ENCODE measurements at regions not wholly inside any gene's neighbourhood (a gene's known extent, or its start where the extent isn't known, plus 50 kb on each side); places are given as distances from the start of the nearest gene placed in this dataset.

DNA sequence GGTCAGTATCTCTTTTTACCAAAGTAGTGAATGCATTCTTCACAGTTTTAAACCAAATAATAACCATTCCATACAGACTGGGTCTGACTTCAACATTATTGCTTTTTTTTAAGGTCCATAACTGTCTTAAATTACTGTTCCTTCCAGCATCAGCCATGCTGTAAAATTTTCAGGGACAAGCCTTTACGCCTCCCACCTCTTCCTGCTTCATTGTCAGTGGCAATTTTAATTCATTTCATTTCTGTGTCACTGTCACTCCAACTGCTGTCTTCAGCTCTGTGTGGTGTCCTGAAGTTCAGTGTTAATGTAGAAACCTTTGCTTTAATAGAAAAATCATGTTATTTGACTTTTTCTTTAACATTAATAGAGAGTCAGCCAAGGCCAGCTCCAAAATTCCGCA is 365.6 kb upstream of the PTBP2 start:
- Histone ChIP-seq H3K4me1 (no peaks in the 10 kb centered on the region), H3K27me3 (no peaks in the 10 kb centered on the region), H3K9me3 (no peaks in the 10 kb centered on the region), H3K27ac (no peak overlapping the region), H3K36me3 (no peaks in the 10 kb centered on the region), H3K4me3 (no peak overlapping the region)
- intact Hi-C loops (cut with DNase I) = no loop called here
- TF ChIP-seq, protein P1, sequence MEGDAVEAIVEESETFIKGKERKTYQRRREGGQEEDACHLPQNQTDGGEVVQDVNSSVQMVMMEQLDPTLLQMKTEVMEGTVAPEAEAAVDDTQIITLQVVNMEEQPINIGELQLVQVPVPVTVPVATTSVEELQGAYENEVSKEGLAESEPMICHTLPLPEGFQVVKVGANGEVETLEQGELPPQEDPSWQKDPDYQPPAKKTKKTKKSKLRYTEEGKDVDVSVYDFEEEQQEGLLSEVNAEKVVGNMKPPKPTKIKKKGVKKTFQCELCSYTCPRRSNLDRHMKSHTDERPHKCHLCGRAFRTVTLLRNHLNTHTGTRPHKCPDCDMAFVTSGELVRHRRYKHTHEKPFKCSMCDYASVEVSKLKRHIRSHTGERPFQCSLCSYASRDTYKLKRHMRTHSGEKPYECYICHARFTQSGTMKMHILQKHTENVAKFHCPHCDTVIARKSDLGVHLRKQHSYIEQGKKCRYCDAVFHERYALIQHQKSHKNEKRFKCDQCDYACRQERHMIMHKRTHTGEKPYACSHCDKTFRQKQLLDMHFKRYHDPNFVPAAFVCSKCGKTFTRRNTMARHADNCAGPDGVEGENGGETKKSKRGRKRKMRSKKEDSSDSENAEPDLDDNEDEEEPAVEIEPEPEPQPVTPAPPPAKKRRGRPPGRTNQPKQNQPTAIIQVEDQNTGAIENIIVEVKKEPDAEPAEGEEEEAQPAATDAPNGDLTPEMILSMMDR (IDR thresholded peaks at IDR 0.05) = no peak
- no peak for DNase-seq (ENCODE audit: low spot score in 2 of 2)

DNA sequence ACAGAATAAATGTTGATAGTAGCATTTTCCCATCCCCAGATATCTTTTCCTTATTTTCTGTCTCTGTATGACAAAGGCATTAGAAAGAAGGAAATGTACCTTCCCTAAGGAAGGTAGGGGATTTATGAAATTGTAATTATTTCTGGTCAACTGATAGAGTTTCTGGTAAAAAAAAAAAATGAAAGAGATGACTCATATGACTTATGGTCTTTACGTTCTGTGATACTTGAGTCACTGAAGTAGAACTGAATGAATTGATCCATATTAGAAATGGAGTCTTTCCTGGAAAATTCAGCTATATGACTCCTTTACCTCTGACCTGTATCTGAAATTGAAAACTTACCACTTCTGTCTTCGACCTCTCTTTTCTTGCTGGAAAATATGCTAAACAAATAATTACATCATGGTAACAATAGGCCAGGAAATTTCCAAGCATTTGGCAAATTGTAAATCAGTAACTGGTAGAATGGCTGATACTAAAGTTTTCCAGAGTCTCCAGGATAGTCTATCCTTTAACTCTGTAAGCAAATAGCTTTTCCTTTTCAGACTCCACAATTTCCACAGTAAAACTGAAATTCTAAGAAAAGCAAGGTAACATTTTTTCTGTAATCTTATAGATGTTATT is 364.3 kb upstream of the PTBP2 start:
- Histone ChIP-seq H3K36me3 (no peaks in the 10 kb centered on the region), H3K27me3 (no peaks in the 10 kb centered on the region), H3K4me1 (no peaks in the 10 kb centered on the region), H3K4me3 (no peak overlapping the region), H3K27ac (no peak overlapping the region), H3K9me3 (no peaks in the 10 kb centered on the region)
- TF ChIP-seq, protein P1 (IDR thresholded peaks at IDR 0.05) = no peak
- DNase-seq (ENCODE audit: low spot score in 2 of 2) = no peak
- intact Hi-C loops (cut with DNase I) = no loop called here

DNA sequence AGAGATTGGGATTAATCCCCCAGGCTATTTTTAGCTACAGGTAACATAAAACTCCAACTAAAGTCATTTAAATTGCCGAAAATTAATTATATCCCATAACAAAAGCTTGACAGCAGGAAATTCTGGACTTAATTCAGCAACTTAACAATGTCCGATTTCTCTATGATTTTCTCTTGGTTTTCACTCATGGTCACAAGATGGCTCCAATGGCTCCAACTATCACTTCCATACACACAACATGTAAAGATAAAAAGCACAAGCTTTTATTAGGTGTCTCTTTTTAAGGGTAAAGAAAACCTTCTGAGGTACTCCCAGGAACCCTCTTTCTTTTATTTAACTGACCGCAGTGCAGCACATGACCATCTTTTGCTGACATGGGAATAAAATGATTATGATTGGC is 363.5 kb upstream of the PTBP2 start:
- intact Hi-C loops (cut with DNase I) = no loop called here

DNA sequence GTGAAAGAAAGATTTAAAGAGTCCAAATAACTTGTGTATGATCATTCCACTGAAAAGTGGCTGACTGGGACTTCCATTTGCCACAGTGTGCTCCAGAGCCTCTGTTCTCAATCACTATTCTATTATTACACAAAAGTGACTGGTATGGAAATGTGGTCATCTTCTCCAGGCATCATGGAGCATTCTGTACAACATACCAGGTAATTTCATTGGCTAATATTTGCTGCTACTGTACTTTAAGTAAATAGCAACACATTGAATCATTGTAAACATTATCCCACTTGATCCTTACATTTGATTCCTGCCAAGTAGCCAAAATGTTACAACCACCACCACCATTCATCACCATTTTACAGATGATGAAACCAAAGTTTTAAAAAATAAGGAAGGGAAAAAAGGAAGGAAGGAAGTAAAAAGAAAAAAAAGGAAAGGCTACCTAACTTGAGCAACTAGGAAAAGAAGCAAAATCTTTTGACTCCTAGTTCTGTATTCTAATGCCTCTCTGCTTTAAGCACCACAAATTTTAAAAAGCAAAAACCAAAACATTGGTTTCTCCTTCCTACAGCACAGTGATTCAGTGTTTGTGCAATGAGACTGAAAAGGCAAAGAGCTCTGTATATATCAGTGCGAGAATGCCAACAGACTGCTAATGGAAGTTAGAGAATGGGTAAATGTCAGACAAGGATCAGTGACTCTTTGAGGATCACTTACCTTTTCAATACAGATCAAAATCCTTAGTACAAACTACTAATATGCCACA is 361.4 kb upstream of the PTBP2 start:
- intact Hi-C loops (cut with DNase I) = no loop called here
- H3K36me3 ChIP-seq = no peaks in the 10 kb centered on the region
- no peaks in the 10 kb centered on the region for H3K9me3 ChIP-seq
- no peaks in the 10 kb centered on the region for H3K4me1 ChIP-seq
- TF ChIP-seq, protein P1 (IDR thresholded peaks at IDR 0.05) = no peak
- H3K27me3 ChIP-seq = no peaks in the 10 kb centered on the region
- no peak overlapping the region for H3K4me3 ChIP-seq
- no peak overlapping the region for H3K27ac ChIP-seq
- DNase-seq (ENCODE audit: low spot score in 2 of 2) = no peak

More for the DNA sequence above, 363.5 kb upstream of the PTBP2 start:
- H3K9me3 ChIP-seq = no peaks in the 10 kb centered on the region
- no peak overlapping the region for H3K27ac ChIP-seq
- H3K4me3 ChIP-seq = no peak overlapping the region
- H3K27me3 ChIP-seq = no peaks in the 10 kb centered on the region
- no peak for DNase-seq (ENCODE audit: low spot score in 2 of 2)
- no peaks in the 10 kb centered on the region for H3K36me3 ChIP-seq
- TF ChIP-seq, protein P1 (IDR thresholded peaks at IDR 0.05) = no peak
- no peaks in the 10 kb centered on the region for H3K4me1 ChIP-seq

DNA sequence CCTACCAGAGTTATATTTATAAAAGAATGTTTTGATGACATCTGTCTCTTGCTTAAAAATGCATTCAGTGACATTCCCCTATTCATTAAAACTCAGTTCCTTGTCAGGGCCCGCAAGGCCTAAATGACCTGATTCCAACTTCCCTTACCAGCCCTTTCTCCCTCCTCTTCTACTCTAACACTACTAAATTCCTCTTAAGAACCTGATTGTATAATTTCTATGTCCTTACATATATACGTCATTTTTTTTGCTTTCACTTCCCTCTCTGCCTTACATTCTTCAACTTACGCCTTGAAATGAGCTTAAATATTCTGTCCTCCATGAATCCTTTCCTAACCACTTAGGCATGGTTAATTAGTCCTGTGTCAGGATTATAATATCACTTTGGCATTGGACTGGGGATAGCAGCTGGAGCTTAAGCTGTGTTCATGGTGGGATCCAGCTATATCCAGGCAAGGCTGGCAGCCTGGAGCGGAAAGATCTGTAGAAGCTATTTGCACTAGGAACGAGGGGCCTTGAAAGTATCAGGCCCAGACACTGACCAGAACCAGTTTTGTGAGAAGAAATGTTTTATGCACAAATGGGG is 360.2 kb upstream of the PTBP2 start:
- no peaks in the 10 kb centered on the region for H3K9me3 ChIP-seq
- intact Hi-C loops (cut with DNase I) = no loop called here
- H3K27ac ChIP-seq = no peak overlapping the region
- H3K4me3 ChIP-seq = no peak overlapping the region
- no peaks in the 10 kb centered on the region for H3K4me1 ChIP-seq
- TF ChIP-seq, protein P1 (IDR thresholded peaks at IDR 0.05) = no peak
- no peaks in the 10 kb centered on the region for H3K36me3 ChIP-seq
- no peak for DNase-seq (ENCODE audit: low spot score in 2 of 2)
- H3K27me3 ChIP-seq = no peaks in the 10 kb centered on the region
